Left hindlimb (tissue), 1 donor: ENCODE measurements at regions not wholly inside any gene's neighbourhood (a gene's known extent, or its start where the extent isn't known, plus 50 kb on each side); places are given as distances from the start of the nearest gene placed in this dataset.
"Not testable (repeated sequence)": the region's sequence is repeated elsewhere in the genome, so short reads cannot be mapped to it uniquely, and the experiment has no call there.

Experiments used
- DNase-seq: peaks from one replicate; pipeline ENCODE4 v3.0.0-alpha.2; 2018

DNA sequence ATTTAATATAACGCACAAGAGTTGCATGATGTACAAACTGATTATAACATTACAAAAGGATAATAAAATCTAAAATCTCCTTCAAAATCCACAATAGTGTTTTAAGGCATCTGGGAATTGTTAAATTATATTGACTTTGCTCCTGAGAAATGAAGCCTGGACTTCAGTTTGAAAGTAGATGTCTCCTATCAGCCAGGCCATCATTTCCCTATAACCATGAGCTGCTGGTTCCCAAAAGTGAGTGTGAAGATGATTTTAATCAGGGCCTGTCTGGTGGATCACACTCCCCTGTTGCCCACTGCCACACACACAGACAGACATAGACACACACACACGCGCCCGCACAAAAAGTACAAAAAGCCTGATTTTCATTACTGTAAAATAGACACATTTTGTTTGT is 480.7 kb downstream of the RPS29 start:
- no peak for DNase-seq

GRCh38 chr14:49092345-49092744 is 493.8 kb downstream of the RPS29 start:
- no peak for DNase-seq

DNA sequence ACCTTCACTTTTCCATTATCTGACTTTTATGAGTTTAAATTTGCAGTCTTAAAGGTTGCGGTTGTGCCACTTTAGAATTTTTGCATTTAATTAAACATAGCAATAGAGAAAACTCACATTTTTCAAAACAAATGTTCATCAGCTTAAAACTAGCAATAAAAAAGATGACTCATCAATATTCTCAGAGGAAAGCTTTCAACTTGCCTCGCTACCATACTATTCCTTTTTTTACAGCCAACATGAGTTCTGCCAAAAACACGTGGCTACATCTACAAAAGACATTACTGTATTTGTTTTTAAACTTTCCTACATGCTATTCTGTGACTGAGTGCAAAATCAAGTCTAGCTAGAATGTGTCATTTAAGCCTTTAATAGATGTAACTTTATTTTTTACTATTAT is 497.1 kb downstream of the RPS29 start:
- DNase-seq: no peak

DNA sequence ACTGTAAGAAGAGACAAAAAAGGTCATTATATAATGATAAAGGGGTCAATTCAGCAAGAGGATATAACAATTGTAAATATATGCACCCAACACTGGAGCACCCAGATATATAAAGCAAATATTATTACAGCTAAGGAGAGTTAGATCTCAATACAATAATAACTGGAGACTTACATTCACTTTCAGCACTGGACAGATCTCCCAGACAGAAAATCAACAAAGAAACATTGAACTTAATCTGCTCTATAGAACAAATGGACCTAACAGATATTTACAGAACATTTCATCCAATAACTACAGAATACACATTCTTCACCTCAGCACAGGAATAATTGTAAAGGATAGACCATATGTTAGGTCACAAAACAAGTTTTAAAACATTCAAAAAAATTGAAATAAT is 512.9 kb downstream of the RPS29 start:
- DNase-seq: not testable (repeated sequence)

- DNase-seq: no peak
Measured at GRCh38 chr14:49058511-49058910, 527.7 kb downstream of the RPS29 start.

- no peak for DNase-seq
Measured at GRCh38 chr14:49057838-49058510, 528.2 kb downstream of the RPS29 start.

- no peak for DNase-seq
Measured at GRCh38 chr14:49056021-49056420, 530.2 kb downstream of the RPS29 start.

DNA sequence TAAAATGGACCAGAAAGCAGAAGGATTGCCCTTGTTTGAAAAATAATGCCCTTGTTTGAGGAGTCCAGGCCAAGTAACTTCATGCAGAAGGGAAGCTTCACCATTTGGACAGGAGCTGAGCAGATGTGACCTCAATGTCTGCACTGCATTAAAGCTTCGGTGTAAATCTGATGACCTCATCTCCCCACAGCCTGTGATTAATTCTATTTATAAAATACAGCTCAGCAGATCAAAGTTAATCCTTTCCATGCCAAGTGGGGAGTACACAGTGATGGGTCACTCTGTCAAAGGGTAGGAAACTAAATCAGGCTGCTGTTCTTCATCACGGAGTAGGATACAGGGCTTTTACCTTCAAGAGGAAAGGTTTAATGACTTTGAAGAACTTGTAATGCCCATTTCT is 533.7 kb downstream of the RPS29 start:
- no peak for DNase-seq

GRCh38 chr14:49051328-49052060 is 534.7 kb downstream of the RPS29 start:
- DNase-seq: no peak

DNA sequence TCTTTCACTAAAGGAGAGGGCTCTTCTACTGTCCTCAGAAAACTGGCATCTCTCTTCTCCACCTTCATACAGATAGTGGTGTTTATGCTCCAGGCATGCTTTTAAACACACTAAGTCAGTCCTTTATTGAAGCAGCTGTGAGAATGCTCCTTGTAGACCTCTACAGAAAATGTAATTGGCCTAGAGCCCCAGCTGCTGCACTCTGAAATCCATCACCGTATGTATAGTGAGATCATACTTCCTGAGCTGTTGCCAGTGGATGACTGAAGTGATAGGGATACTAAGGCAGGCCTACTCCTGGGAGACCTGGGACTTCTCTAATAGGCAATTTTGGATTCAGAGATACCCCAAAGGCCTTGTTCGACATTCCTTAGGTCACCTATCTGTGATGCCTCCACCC is 535.4 kb downstream of the RPS29 start:
- DNase-seq: peak; percentile 34

GRCh38 chr14:49049711-49050110 is 536.5 kb downstream of the RPS29 start:
- no peak for DNase-seq

DNA sequence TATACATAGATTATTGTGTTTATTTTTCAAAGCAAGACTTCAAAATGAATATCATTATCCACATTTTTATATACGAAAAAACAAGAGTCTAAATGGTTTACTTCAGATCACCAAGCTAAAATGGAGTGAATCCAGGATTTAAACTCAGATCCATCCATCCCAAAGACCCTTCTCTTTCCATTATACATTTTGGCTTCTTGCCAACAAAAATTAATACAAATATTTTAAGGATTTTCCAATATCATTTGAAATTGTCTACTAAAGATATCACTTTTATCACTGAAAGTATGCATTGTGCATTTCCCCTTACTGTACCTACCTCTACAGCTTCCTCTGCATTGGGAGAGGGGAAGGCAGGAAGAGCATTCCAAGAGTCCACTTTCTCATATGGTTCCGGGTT is 541.2 kb downstream of the RPS29 start:
- DNase-seq: no peak

DNA sequence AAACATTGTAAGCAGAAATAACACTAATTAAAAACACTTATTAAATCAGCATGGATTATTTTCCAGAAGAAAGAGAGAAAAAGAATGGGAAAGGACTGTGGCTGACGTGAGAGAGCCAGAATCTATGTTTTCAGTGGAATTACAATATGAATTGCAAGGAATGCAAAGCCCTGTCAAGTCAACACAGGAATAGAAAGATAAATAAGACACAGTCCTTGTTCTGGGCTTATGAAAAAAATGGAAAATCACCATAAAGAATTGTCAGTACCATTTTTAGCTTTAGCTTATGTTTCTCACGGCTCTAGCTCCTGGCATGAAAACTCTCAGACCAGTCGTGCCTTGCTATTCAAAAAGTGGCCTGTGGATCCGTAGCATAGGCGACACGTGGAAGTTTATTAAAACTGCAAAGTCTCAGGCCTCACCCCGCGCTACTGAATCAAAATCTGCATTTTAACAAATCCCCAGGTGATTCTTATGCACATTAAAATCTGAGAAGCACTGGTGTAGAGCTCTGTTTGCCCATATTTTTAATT is 549.1 kb downstream of the RPS29 start:
- no peak for DNase-seq

GRCh38 chr14:49036266-49036665 is 549.9 kb downstream of the RPS29 start:
- DNase-seq: no peak

DNA sequence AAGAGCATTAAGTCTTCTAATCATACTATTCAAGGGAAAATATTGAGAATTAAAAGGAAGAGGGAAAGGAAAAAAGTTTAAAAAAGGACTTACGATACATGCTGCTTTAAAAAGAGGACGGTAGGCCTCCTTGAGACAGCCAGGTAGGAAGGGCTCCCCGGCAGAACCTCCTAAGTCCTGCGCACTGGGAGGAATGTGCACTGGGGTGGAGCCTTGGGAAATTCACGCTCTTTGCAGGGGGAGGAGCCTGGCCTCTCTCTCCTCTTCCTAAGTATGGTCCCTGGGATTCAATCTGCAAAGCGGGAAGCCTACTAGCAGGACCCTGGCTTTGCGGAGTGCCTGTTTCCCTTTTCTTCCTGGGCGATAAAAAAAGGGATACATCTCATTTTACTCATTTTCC is 553.0 kb downstream of the RPS29 start:
- DNase-seq: no peak

DNA sequence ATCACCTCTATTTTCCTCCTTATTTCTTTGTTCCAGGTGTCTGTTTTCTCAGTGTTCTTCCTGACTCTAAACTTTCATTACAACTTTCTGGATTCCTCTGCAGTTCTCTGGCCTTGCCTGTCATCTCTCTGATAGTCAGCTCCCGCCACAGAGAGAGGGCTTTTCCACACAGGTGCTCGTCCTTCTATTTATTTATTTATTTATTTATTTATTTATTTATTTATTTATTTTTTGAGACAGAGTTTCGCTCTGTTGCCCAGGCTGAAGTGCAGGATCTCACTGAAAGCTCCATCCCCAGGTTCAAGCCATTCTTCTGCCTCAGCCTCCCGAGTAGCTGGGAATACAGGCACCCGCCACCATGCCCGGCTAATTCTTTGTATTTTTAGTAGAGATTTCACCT is 554.5 kb downstream of the RPS29 start:
- not testable (repeated sequence) for DNase-seq

- DNase-seq: no peak
Measured at GRCh38 chr14:49019467-49020115, 566.6 kb downstream of the RPS29 start.

DNA sequence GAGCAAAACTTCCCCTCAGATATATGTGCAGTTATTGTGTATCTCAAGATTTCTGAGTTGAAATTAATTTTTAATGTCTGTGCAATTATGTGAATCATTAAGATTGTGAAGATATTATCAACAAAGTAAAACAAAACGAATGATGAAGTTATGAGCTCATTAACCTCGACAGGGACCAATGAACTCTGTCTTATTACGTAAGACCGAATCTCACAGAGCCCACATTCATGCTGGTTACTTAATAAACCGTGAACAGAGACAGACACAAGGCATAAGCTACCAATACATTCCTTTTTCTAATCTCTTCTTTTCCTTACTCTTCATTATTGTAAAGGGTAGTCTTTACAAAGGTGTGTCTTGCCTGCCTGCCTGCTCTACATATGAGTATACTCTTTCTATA is 568.7 kb downstream of the RPS29 start:
- no peak for DNase-seq

GRCh38 chr14:49016381-49016780 is 569.8 kb downstream of the RPS29 start:
- no peak for DNase-seq

DNA sequence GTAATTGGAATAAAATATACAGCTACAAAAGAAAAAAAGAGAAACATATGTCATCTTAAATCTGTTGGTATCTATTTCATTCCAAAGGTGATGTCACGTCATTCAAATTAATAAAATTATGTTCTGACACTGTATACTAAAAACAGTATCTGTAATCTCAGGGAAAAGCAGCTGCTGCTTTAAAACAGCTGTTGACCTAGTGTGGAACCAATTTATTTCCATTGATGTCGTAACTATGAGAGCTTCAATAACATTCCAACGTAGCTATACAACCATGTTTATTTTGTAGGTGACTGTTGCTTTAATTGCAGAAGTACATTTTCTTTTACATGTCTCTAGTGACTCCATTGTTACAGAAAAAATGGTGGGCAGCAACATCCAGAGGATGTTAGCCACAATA is 571.7 kb downstream of the RPS29 start:
- no peak for DNase-seq

DNA sequence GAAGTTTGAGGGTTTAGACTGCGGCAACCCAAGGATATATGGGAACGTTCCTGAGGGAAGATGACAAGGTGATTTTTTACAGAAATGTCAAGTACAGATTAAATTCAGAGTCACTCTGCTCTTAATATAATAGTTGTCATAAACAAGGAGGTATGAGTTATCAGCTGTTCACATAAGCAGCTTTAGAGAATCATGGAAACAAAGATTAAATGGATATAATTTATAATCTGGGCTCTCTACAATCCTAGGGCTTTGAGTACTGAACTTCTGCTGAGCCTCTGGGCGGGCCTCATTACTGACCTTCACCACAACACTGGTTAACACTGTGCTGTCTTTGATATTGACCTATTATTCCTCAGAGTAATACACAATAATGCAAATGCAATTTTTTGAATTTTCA is 577.8 kb downstream of the RPS29 start:
- DNase-seq: no peak

DNA sequence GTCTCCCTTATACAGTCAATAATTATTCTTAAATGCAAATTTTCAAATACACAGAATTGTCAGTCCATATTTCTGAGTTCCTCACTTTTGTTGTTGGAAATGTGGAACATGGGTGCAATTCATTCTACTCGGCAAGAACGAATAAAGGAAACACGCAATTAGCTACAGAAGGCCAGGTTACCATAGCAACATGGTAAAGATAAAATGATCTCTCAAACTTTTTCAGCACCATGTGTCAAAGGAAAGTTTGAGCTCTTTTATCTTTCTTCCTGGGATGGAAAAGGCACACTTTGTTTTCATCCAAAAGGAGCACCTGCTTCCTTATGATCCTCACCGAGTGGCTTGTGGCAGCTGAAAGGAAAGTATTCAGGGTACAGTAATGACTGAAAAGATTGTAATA is 595.0 kb downstream of the RPS29 start:
- no peak for DNase-seq

DNA sequence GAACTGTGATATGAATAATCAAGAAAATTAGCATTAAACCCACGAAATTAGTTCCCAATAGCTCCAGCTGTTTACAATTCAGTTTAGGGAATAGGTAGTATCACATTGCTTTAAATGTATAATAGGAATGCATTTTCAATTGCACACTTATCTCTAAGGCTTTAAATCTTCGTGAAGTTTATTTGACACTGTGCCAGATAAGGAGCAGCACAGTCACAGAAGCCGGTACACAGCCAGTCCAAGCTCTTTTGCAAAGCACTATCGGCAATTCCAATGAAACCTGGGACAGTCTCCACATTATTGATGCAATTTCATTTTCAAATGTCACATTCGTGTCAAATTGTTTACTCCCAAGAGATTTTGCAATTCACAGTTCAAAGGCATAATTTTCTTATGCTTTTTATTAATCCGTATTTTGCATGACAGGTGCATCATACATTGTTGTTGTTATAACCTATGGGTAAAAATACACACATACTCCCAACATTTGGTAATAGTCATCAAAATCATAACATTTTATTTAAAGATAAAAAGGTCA is 602.8 kb downstream of the RPS29 start:
- DNase-seq: no peak

DNA sequence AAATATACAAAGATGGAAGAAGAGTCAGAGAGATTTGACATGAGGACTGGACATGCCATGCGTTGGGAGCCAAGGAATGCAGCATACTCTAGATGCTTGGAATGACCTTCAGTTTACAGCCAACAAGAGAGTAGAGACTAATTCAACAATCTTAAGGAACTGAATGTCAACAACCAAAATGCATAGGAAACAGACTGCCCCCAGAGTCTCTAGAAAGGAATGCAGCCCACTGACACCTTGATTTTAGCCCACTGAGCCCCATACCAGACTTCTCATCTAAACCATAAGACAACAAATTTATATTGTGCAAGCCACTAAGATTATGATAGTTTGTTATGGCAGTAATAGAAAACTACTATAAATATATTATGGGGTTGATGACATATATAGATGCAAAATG is 611.2 kb downstream of the RPS29 start:
- DNase-seq: no peak
